ENCODE measurements at regions not wholly inside any gene's neighbourhood (a gene's known extent, or its start where the extent isn't known, plus 50 kb on each side); places are given as distances from the start of the nearest gene placed in this dataset.
"Not testable (repeated sequence)": the region's sequence is repeated elsewhere in the genome, so short reads cannot be mapped to it uniquely, and the experiment has no call there.

- TF ChIP-seq SPI1 (IDR thresholded peaks at IDR 0.05; ENCODE audit: borderline replicate concordance, low read depth); CTCF (IDR thresholded peaks at IDR 0.05; ENCODE audit: insufficient read depth, low read length); POLR2AphosphoS5 (IDR thresholded peaks at IDR 0.05; ENCODE audit: low read depth); REST (IDR thresholded peaks at IDR 0.05; ENCODE audit: insufficient replicate concordance, low read depth); GABPA (IDR thresholded peaks at IDR 0.05; ENCODE audit: low read depth): not testable (repeated sequence)
Observed at GRCh38 chr1:105093893-105094292, 1344.2 kb downstream of the AMY1C start.
